CD4-positive, alpha-beta memory T cell (primary cell): ENCODE measurements at regions not wholly inside any gene's neighbourhood (a gene's known extent, or its start where the extent isn't known, plus 50 kb on each side); places are given as distances from the start of the nearest gene placed in this dataset.

Experiments used
- CTCF ChIA-PET: fragments of 350-600 bp; sonication (Branson Sonifier 250); formaldehyde crosslinking; loops from one replicate; lab custom pipeline; 2021; ENCODE audit warnings: inconsistent platforms; ENCODE audit not compliant: partially characterized antibody; lab: Charles Lee
- POLR2A ChIA-PET: fragments of 350-600 bp; sonication (Branson Sonifier 250); formaldehyde crosslinking; loops from one replicate; lab custom pipeline; 2021; ENCODE audit not compliant: partially characterized antibody; lab: Charles Lee
- DNase-seq, 5 donors: peaks; one replicate each; pipeline versions ENCODE4 v3.0.0 to v3.0.0-alpha.2; 2020 to 2022; ENCODE audit warnings: mixed read lengths in 1 of 5
- H3K27ac ChIP-seq: one replicate; pipeline ENCODE4 v1.7.0; 2013; ENCODE audit warnings: low read depth, low read length
- H3K27me3 ChIP-seq: 2 replicates; pipeline ENCODE4 v1.7.0; 2013; ENCODE audit warnings: mild to moderate bottlenecking, low read length, moderate library complexity; ENCODE audit not compliant: insufficient read depth
- H3K36me3 ChIP-seq: 2 replicates; pipeline ENCODE4 v1.7.0; 2013; ENCODE audit warnings: mild to moderate bottlenecking, low read length, moderate library complexity; ENCODE audit not compliant: insufficient read depth
- H3K4me1 ChIP-seq: 2 replicates; pipeline ENCODE4 v1.7.0; 2013; ENCODE audit warnings: mild to moderate bottlenecking, low read length, moderate library complexity; ENCODE audit not compliant: insufficient read depth
- H3K4me3 ChIP-seq, 2 donors: one replicate each; pipeline ENCODE4 v1.7.0; 2013; ENCODE audit warnings: low read length in 2 of 2, mild to moderate bottlenecking in 1 of 2
- H3K9me3 ChIP-seq, 2 donors: one replicate each; pipeline ENCODE4 v1.7.0; 2013; ENCODE audit warnings: low read length in 2 of 2, control low read depth in 1 of 2; ENCODE audit not compliant: control insufficient read depth in 1 of 2
- H3K27ac Mint-ChIP-seq, 7 donors: one replicate each; pipeline ENCODE4 v1.8.0; 2020 to 2021; ENCODE audit warnings: mixed read lengths in 7 of 7, mild to moderate bottlenecking in 6 of 7, inconsistent platforms in 3 of 7, moderate library complexity in 3 of 7
- H3K27me3 Mint-ChIP-seq, 2 donors: one replicate each; pipeline ENCODE4 v1.8.0; 2020 to 2021; ENCODE audit warnings: mixed read lengths in 2 of 2
- H3K36me3 Mint-ChIP-seq, 2 donors: one replicate each; pipeline ENCODE4 v1.8.0; 2020 to 2021; ENCODE audit warnings: mixed read lengths in 2 of 2, inconsistent platforms in 1 of 2, mild to moderate bottlenecking in 1 of 2
- H3K4me1 Mint-ChIP-seq, 4 donors: one replicate each; pipeline ENCODE4 v1.8.0; 2020 to 2021; ENCODE audit warnings: mixed read lengths in 4 of 4, mild to moderate bottlenecking in 1 of 4
- H3K4me3 Mint-ChIP-seq, 8 donors: one replicate each; pipeline ENCODE4 v1.8.0; 2020 to 2021; ENCODE audit warnings: mixed read lengths in 8 of 8, mild to moderate bottlenecking in 7 of 8, moderate library complexity in 6 of 8, inconsistent platforms in 3 of 8
- H3K9me3 Mint-ChIP-seq, 8 donors: one replicate each; pipeline ENCODE4 v1.8.0; 2020 to 2021; ENCODE audit warnings: mixed read lengths in 8 of 8, mild to moderate bottlenecking in 5 of 8, inconsistent platforms in 3 of 8, moderate library complexity in 1 of 8
- intact Hi-C: fragments of 100-400 bp; cut with micrococcal nuclease; formaldehyde crosslinking; loops from one replicate; pipeline ENCODE4 v1.15.1; 2023

GRCh38 chr20:51938559-51939258, 136.4 kb upstream of the SALL4 start:
- no peaks in the 10 kb centered on the region for H3K27me3 ChIP-seq
- DNase-seq: no peak
- no peak overlapping the region for H3K27ac ChIP-seq
- no peaks in the 10 kb centered on the region for H3K36me3 ChIP-seq
- H3K4me3 ChIP-seq: no peak overlapping the region
- H3K4me1 ChIP-seq: no peaks in the 10 kb centered on the region
- H3K9me3 Mint-ChIP-seq: no peaks in the 10 kb centered on the region
- ChIA-PET CTCF (no interaction called here), POLR2A (no interaction called here)
- no peaks in the 10 kb centered on the region for H3K4me1 Mint-ChIP-seq
- no peaks in the 10 kb centered on the region for H3K9me3 ChIP-seq
- H3K27ac Mint-ChIP-seq: no peak overlapping the region
- no peaks in the 10 kb centered on the region for H3K36me3 Mint-ChIP-seq
- intact Hi-C loops: no loop called here
- H3K4me3 Mint-ChIP-seq: no peak overlapping the region
- H3K27me3 Mint-ChIP-seq: peaks cover 0 to 2% of the 10 kb centered on the region in 2 donors

- no peak overlapping the region for H3K27ac Mint-ChIP-seq
- H3K9me3 Mint-ChIP-seq: no peaks in the 10 kb centered on the region
- H3K4me1 ChIP-seq: no peaks in the 10 kb centered on the region
- POLR2A ChIA-PET: no interaction called here
- DNase-seq: no peak
- H3K36me3 Mint-ChIP-seq: no peaks in the 10 kb centered on the region
- no peaks in the 10 kb centered on the region for H3K36me3 ChIP-seq
- no peak overlapping the region for H3K27ac ChIP-seq
- H3K4me3 ChIP-seq: no peak overlapping the region
- intact Hi-C loops: no loop called here
- no peaks in the 10 kb centered on the region for H3K27me3 ChIP-seq
- H3K4me1 Mint-ChIP-seq: no peaks in the 10 kb centered on the region
- H3K4me3 Mint-ChIP-seq: no peak overlapping the region
- CTCF ChIA-PET: no interaction called here
- H3K27me3 Mint-ChIP-seq: peaks cover 0 to 2% of the 10 kb centered on the region in 2 donors
- no peaks in the 10 kb centered on the region for H3K9me3 ChIP-seq
Measured at GRCh38 chr20:51937779-51938178, 135.5 kb upstream of the SALL4 start.

GRCh38 chr20:51936377-51936776, 134.1 kb upstream of the SALL4 start:
- no peaks in the 10 kb centered on the region for H3K4me1 ChIP-seq
- H3K27me3 ChIP-seq: no peaks in the 10 kb centered on the region
- no peaks in the 10 kb centered on the region for H3K9me3 Mint-ChIP-seq
- no peaks in the 10 kb centered on the region for H3K36me3 Mint-ChIP-seq
- POLR2A ChIA-PET: no interaction called here
- H3K4me3 Mint-ChIP-seq: no peak overlapping the region
- CTCF ChIA-PET: no interaction called here
- no peak overlapping the region for H3K27ac Mint-ChIP-seq
- H3K4me3 ChIP-seq: no peak overlapping the region
- H3K27me3 Mint-ChIP-seq: peaks cover 0 to 2% of the 10 kb centered on the region in 2 donors
- no peaks in the 10 kb centered on the region for H3K36me3 ChIP-seq
- no peaks in the 10 kb centered on the region for H3K4me1 Mint-ChIP-seq
- H3K27ac ChIP-seq: no peak overlapping the region
- no peak for DNase-seq
- intact Hi-C loops: no loop called here
- H3K9me3 ChIP-seq: no peaks in the 10 kb centered on the region

- H3K4me3 ChIP-seq: no peak overlapping the region
- no peaks in the 10 kb centered on the region for H3K9me3 ChIP-seq
- Mint-ChIP-seq H3K36me3 (no peaks in the 10 kb centered on the region), H3K4me3 (no peak overlapping the region), H3K4me1 (no peaks in the 10 kb centered on the region), H3K27ac (no peak overlapping the region), H3K27me3 (peaks cover 0 to 2% of the 10 kb centered on the region in 2 donors), H3K9me3 (no peaks in the 10 kb centered on the region)
- no peaks in the 10 kb centered on the region for H3K4me1 ChIP-seq
- no peaks in the 10 kb centered on the region for H3K27me3 ChIP-seq
- no peak overlapping the region for H3K27ac ChIP-seq
- ChIA-PET CTCF (no interaction called here), POLR2A (no interaction called here)
- H3K36me3 ChIP-seq: no peaks in the 10 kb centered on the region
- no peak for DNase-seq
- intact Hi-C loops: no loop called here
Measured at GRCh38 chr20:51935003-51935358, 132.7 kb upstream of the SALL4 start.

GRCh38 chr20:51934301-51935002, 132.1 kb upstream of the SALL4 start:
- Histone ChIP-seq H3K4me1 (no peaks in the 10 kb centered on the region), H3K4me3 (no peak overlapping the region), H3K27ac (no peak overlapping the region), H3K36me3 (no peaks in the 10 kb centered on the region), H3K27me3 (no peaks in the 10 kb centered on the region), H3K9me3 (no peaks in the 10 kb centered on the region)
- intact Hi-C loops: no loop called here
- H3K4me1 Mint-ChIP-seq: no peaks in the 10 kb centered on the region
- POLR2A ChIA-PET: no interaction called here
- no peak overlapping the region for H3K27ac Mint-ChIP-seq
- no peak for DNase-seq
- H3K36me3 Mint-ChIP-seq: no peaks in the 10 kb centered on the region
- CTCF ChIA-PET: no interaction called here
- H3K9me3 Mint-ChIP-seq: no peaks in the 10 kb centered on the region
- no peak overlapping the region for H3K4me3 Mint-ChIP-seq
- peaks cover 0 to 2% of the 10 kb centered on the region in 2 donors for H3K27me3 Mint-ChIP-seq

GRCh38 chr20:51931371-51931781, 129.1 kb upstream of the SALL4 start:
- CTCF ChIA-PET: no interaction called here
- Mint-ChIP-seq H3K27me3 (no peaks in the 10 kb centered on the region), H3K27ac (no peak overlapping the region), H3K4me1 (no peaks in the 10 kb centered on the region), H3K36me3 (no peaks in the 10 kb centered on the region), H3K9me3 (no peaks in the 10 kb centered on the region), H3K4me3 (no peak overlapping the region)
- intact Hi-C loops: no loop called here
- Histone ChIP-seq H3K36me3 (no peaks in the 10 kb centered on the region), H3K27me3 (no peaks in the 10 kb centered on the region), H3K4me3 (no peak overlapping the region), H3K4me1 (no peaks in the 10 kb centered on the region), H3K9me3 (no peaks in the 10 kb centered on the region), H3K27ac (no peak overlapping the region)
- no peak for DNase-seq
- POLR2A ChIA-PET: no interaction called here

GRCh38 chr20:51930775-51931174, 128.5 kb upstream of the SALL4 start:
- Mint-ChIP-seq H3K36me3 (no peaks in the 10 kb centered on the region), H3K9me3 (no peaks in the 10 kb centered on the region), H3K27me3 (no peaks in the 10 kb centered on the region), H3K27ac (no peak overlapping the region), H3K4me1 (no peaks in the 10 kb centered on the region), H3K4me3 (no peak overlapping the region)
- intact Hi-C loops: no loop called here
- no peak for DNase-seq
- no peak overlapping the region for H3K27ac ChIP-seq
- no peak overlapping the region for H3K4me3 ChIP-seq
- no peaks in the 10 kb centered on the region for H3K4me1 ChIP-seq
- no peaks in the 10 kb centered on the region for H3K36me3 ChIP-seq
- CTCF ChIA-PET: no interaction called here
- no peaks in the 10 kb centered on the region for H3K9me3 ChIP-seq
- POLR2A ChIA-PET: no interaction called here
- no peaks in the 10 kb centered on the region for H3K27me3 ChIP-seq
